GM13976 (cell line): ENCODE measurements at regions not wholly inside any gene's neighbourhood (a gene's known extent, or its start where the extent isn't known, plus 50 kb on each side); places are given as distances from the start of the nearest gene placed in this dataset.

Experiments used
- DNase-seq: peaks from one replicate; pipeline ENCODE4 v3.0.0; 2012; ENCODE audit warnings: low spot score
- in situ Hi-C: fragments of 300-500 bp; cut with MboI; formaldehyde crosslinking; loops from one replicate; pipeline ENCODE4 v1.12.0; 2022; ENCODE audit warnings: low sequenced_read_pairs, mixed read lengths, inconsistent platforms; ENCODE audit not compliant: unreplicated experiment
- TF ChIP-seq, protein P1 (sequence below): IDR thresholded peaks from 2 replicates; pipeline ENCODE4 v1.5.1; 2012; ENCODE audit warnings: borderline replicate concordance, mild to moderate bottlenecking; ENCODE audit not compliant: insufficient read depth; ENCODE audit errors: extremely low read depth, missing control alignments, control extremely low read depth

DNA sequence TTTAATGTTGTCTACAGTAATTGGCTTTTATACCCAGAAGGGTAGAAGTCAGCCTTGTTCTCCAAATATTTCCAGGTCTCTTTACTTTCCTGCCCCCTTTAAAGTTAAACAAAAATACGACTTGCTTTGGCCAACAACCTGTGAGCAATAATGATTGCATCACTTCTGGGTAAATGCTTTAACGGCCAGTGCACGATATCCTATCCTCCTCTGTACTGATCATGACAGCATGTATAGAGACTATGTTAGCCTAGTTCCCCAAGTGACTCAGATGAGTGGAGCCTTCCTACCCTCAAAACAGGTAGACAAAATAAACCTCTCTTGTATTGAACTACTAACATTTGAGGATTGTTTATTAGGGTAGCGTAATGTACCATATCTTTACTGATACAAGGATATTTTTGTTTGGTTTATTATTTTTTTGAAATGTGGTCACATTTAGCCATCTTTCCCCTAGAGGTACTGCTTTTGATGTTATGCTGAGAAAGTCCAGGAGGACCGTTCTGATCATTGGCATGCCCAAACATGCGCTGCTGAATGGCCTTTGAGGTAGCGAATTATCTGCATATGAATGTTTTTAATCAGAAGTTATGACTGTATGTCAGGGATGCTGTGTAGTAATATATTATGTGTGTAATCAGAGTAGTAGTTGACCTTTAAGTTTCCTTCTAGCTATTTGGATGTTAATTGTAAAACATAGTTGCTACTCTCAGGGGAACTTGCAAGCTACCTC lies 262.6 kb upstream of the DCC start:
- TF ChIP-seq, protein P1, sequence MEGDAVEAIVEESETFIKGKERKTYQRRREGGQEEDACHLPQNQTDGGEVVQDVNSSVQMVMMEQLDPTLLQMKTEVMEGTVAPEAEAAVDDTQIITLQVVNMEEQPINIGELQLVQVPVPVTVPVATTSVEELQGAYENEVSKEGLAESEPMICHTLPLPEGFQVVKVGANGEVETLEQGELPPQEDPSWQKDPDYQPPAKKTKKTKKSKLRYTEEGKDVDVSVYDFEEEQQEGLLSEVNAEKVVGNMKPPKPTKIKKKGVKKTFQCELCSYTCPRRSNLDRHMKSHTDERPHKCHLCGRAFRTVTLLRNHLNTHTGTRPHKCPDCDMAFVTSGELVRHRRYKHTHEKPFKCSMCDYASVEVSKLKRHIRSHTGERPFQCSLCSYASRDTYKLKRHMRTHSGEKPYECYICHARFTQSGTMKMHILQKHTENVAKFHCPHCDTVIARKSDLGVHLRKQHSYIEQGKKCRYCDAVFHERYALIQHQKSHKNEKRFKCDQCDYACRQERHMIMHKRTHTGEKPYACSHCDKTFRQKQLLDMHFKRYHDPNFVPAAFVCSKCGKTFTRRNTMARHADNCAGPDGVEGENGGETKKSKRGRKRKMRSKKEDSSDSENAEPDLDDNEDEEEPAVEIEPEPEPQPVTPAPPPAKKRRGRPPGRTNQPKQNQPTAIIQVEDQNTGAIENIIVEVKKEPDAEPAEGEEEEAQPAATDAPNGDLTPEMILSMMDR: no peak
- in situ Hi-C loops: no loop called here
- no peak for DNase-seq

DNA sequence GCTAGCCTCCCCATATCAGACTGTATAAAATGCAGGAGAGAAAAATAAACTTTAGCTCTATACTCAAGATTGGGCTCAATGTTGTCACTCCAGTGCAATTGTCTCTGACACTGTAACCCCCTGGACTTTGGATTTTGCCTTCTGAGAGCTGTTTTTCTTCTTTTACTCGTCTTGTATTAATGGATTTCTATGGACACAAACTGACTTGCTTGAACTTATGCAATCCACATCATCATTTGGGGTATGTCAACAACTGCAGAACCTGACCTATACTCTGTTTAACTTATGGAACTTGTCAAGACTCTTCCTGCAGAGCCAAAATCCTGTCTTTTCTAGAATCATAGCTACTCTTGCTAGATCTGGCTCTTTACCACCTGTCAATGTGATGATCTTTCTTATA lies 257.8 kb upstream of the DCC start:
- in situ Hi-C loops: no loop called here
- TF ChIP-seq, protein P1: no peak
- no peak for DNase-seq

DNA sequence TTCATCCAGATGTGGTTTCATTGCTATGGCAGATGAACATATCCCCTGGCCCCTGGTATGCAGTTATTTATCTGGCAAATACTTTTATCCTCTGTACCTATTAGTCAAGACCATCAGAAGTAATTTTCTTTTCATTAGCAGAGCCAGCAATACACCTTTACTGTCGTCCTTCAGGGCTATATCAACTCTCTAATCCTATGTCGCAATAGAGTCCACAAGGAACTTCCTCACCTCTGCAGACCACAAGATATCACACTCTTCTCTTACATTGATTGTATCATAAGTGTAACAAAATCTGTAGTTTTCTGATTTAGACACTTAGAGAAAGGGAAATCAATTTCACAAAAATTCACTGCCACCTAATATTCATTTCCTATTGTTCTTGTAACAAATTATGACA lies 252.9 kb upstream of the DCC start:
- in situ Hi-C loops: no loop called here
- TF ChIP-seq, protein P1: no peak
- no peak for DNase-seq

DNA sequence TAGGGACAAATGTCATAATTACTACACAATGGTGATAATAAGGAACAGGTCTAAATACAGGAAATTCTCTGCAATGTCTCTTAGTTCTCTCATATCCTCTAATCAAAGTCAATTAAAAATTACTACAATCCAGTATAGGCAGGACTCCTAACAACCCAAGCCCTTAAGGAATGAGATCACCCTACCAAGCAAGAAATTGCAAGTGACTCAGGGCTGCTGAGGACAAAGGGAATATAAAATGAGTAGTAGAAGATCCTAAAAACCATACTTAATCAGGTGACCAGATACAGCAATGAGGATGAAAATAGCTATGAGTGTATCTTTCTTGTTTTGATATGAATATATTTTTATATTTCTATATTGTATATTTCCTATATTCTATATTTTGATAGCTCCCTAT lies 250.0 kb upstream of the DCC start:
- no peak for DNase-seq
- TF ChIP-seq, protein P1: no peak
- in situ Hi-C loops: no loop called here

DNA sequence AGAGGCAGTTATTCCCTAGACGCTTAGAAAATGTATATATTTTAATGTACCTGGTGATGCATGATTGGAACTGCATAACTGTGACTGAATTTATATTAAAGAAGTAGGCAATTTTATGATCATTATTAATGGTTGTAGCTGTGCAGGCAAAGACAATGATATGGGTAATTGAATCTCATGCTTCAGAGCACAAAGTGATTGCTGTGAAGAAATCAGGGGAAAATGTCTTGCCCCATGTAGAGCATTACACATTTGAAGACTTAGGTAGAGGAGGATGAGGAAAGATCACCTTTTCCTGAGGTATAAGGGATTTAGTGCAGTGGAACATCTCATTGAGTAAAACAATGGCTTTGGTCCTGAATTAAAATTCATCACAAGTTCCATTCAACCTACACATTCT lies 246.8 kb upstream of the DCC start:
- in situ Hi-C loops: no loop called here
- TF ChIP-seq, protein P1: no peak
- DNase-seq: no peak

DNA sequence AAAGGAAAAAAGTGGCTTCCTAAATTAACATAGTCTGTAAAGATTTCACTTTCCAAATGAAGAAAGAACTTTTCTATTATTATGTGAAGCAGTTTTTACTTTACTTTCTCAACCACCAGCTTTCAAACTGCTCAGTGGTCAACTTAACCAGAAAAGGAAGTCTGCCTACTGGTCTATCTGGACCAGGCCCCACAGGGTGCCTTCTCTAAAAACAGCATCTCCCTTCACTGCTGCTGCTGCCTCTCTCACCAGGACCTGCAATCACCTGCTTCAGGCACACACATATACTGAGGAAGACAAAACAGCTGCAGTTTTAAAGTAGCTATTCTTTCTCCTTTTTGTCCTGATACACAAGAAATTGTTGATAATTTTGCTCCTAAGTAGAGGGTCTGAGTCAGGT lies 221.3 kb upstream of the DCC start:
- TF ChIP-seq, protein P1: no peak
- no peak for DNase-seq
- in situ Hi-C loops: no loop called here
